ENCODE measurements at regions not wholly inside any gene's neighbourhood (a gene's known extent, or its start where the extent isn't known, plus 50 kb on each side); places are given as distances from the start of the nearest gene placed in this dataset.

GRCh38 chrX:52280812-52281211 is 88.0 kb upstream of the XAGE2 start:
- no peak for TF ChIP-seq CTCF (IDR thresholded peaks at IDR 0.05; ENCODE audit: borderline replicate concordance, extremely low read depth, low read length, poor library complexity, severe bottlenecking)
- no peak for TF ChIP-seq EZH2 (IDR thresholded peaks at IDR 0.05; ENCODE audit: borderline replicate concordance, low read depth, low read length, severe bottlenecking)

Data from DND-41 (cell line).